ENCODE measurements at regions not wholly inside any gene's neighbourhood (a gene's known extent, or its start where the extent isn't known, plus 50 kb on each side); places are given as distances from the start of the nearest gene placed in this dataset.
"Not testable (repeated sequence)": the region's sequence is repeated elsewhere in the genome, so short reads cannot be mapped to it uniquely, and the experiment has no call there.

GRCh38 chr15:95635666-95636065 lies 694.8 kb upstream of the NR2F2 start:
- TF ChIP-seq CTCF (conservative IDR thresholded peaks at IDR 0.05; ENCODE audit: low read depth, low read length) (no peak), EZH2 (IDR thresholded peaks at IDR 0.05; ENCODE audit: borderline replicate concordance, low read depth, low read length, poor library complexity, severe bottlenecking) (no peak)
- Histone ChIP-seq H3K9me3 (ENCODE audit: low read depth, low read length, poor library complexity, severe bottlenecking) (no peaks in the 10 kb centered on the region), H3K4me1 (ENCODE audit: insufficient read depth, low read length, poor library complexity, severe bottlenecking) (no peaks in the 10 kb centered on the region), H3K27me3 (replicated peaks; ENCODE audit: insufficient read depth, low read depth, low read length, poor library complexity) (no peaks in the 10 kb centered on the region), H3K27ac (ENCODE audit: low read depth, low read length, poor library complexity, severe bottlenecking) (no peak overlapping the region), H3K4me3 (ENCODE audit: low read depth, low read length, poor library complexity, severe bottlenecking) (no peak overlapping the region), H3K36me3 (ENCODE audit: insufficient read depth, low read length, poor library complexity, severe bottlenecking) (no peaks in the 10 kb centered on the region)
- CTCF ChIA-PET = no interaction called here
- BruUV-seq (replicated peaks) = no TSS peak
- intact Hi-C loops (cut with micrococcal nuclease; ENCODE audit: unreplicated experiment) = no loop called here
- POLR2A ChIA-PET (ENCODE audit: low non-redundant PET) = no interaction called here
- DNase-seq (ENCODE audit: low spot score) = no peak

GRCh38 chr15:95636107-95636506 lies 694.4 kb upstream of the NR2F2 start:
- no peaks in the 10 kb centered on the region for H3K9me3 ChIP-seq (ENCODE audit: low read depth, low read length, poor library complexity, severe bottlenecking)
- intact Hi-C loops (cut with micrococcal nuclease; ENCODE audit: unreplicated experiment) = no loop called here
- no peaks in the 10 kb centered on the region for H3K4me1 ChIP-seq (ENCODE audit: insufficient read depth, low read length, poor library complexity, severe bottlenecking)
- no peak for TF ChIP-seq CTCF (conservative IDR thresholded peaks at IDR 0.05; ENCODE audit: low read depth, low read length)
- TF ChIP-seq EZH2 (IDR thresholded peaks at IDR 0.05; ENCODE audit: borderline replicate concordance, low read depth, low read length, poor library complexity, severe bottlenecking) = no peak
- BruUV-seq (replicated peaks) = no TSS peak
- H3K36me3 ChIP-seq (ENCODE audit: insufficient read depth, low read length, poor library complexity, severe bottlenecking) = no peaks in the 10 kb centered on the region
- CTCF ChIA-PET = no interaction called here
- POLR2A ChIA-PET (ENCODE audit: low non-redundant PET) = no interaction called here
- H3K27ac ChIP-seq (ENCODE audit: low read depth, low read length, poor library complexity, severe bottlenecking) = no peak overlapping the region
- H3K27me3 ChIP-seq (replicated peaks; ENCODE audit: insufficient read depth, low read depth, low read length, poor library complexity) = no peaks in the 10 kb centered on the region
- no peak for DNase-seq (ENCODE audit: low spot score)
- no peak overlapping the region for H3K4me3 ChIP-seq (ENCODE audit: low read depth, low read length, poor library complexity, severe bottlenecking)

- POLR2A ChIA-PET (ENCODE audit: low non-redundant PET); H3K36me3 ChIP-seq (ENCODE audit: insufficient read depth, low read length, poor library complexity, severe bottlenecking); intact Hi-C loops (cut with micrococcal nuclease; ENCODE audit: unreplicated experiment); CTCF ChIA-PET; H3K4me1 ChIP-seq (ENCODE audit: insufficient read depth, low read length, poor library complexity, severe bottlenecking); H3K9me3 ChIP-seq (ENCODE audit: low read depth, low read length, poor library complexity, severe bottlenecking); DNase-seq (ENCODE audit: low spot score); BruUV-seq (replicated peaks); H3K27me3 ChIP-seq (replicated peaks; ENCODE audit: insufficient read depth, low read depth, low read length, poor library complexity); H3K4me3 ChIP-seq (ENCODE audit: low read depth, low read length, poor library complexity, severe bottlenecking); H3K27ac ChIP-seq (ENCODE audit: low read depth, low read length, poor library complexity, severe bottlenecking): not testable (repeated sequence)
Measured at GRCh38 chr15:95637234-95637633, 693.3 kb upstream of the NR2F2 start.

GRCh38 chr15:95639208-95639607 lies 691.3 kb upstream of the NR2F2 start:
- peaks cover 5% of the 10 kb centered on the region for H3K4me1 ChIP-seq (ENCODE audit: insufficient read depth, low read length, poor library complexity, severe bottlenecking)
- DNase-seq (ENCODE audit: low spot score) = no peak
- H3K36me3 ChIP-seq (ENCODE audit: insufficient read depth, low read length, poor library complexity, severe bottlenecking) = no peaks in the 10 kb centered on the region
- ChIA-PET CTCF (no interaction called here), POLR2A (ENCODE audit: low non-redundant PET) (no interaction called here)
- no peak overlapping the region for H3K27ac ChIP-seq (ENCODE audit: low read depth, low read length, poor library complexity, severe bottlenecking)
- BruUV-seq (replicated peaks) = no TSS peak
- intact Hi-C loops (cut with micrococcal nuclease; ENCODE audit: unreplicated experiment) = no loop called here
- TF ChIP-seq EZH2 (IDR thresholded peaks at IDR 0.05; ENCODE audit: borderline replicate concordance, low read depth, low read length, poor library complexity, severe bottlenecking) (no peak), CTCF (conservative IDR thresholded peaks at IDR 0.05; ENCODE audit: low read depth, low read length) (no peak)
- H3K27me3 ChIP-seq (replicated peaks; ENCODE audit: insufficient read depth, low read depth, low read length, poor library complexity) = no peaks in the 10 kb centered on the region
- no peak overlapping the region for H3K4me3 ChIP-seq (ENCODE audit: low read depth, low read length, poor library complexity, severe bottlenecking)
- no peaks in the 10 kb centered on the region for H3K9me3 ChIP-seq (ENCODE audit: low read depth, low read length, poor library complexity, severe bottlenecking)
